ENCODE measurements at regions not wholly inside any gene's neighbourhood (a gene's known extent, or its start where the extent isn't known, plus 50 kb on each side); places are given as distances from the start of the nearest gene placed in this dataset.

DNA sequence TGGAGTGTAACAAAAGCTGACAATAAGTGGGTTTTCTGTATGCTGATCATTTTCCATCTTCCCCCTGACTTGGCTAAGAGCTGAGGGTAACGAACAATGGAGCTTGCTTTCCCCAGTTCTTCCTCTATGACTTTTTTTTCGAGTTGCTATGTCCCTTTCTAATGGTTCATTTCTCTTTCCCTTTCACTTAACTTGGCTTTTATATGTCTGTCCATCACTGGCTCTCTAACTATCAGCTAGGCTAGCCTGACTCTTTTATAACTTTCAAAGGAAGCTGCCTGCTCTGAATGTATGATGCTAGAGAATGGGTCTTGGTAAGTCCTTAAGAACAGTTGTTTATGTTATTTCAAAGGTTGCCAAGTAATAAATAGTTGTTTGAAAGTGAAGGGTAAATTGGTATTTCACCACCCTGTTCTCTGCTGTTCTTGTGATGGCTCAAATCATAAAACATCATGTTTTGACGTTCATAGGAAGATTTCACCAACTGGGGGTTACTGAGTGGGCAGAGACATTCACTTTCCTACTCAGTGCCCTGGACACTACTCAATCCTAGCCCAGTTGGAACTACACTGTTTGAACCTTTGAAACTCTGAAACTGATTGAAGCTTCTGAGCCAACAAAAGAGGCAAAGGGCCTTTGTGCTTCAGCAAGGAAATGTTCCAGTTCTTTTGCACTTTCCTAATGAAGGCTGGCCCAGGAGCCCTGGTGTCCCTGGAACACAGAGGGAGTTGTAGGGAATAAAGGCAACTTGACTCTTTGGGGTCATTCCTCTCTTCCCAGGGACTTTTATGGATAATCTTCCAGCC is 85.4 kb upstream of the PHYHIPL start:
- no peak for DNase-seq

GRCh38 chr10:59093461-59093860 is 83.0 kb upstream of the PHYHIPL start:
- DNase-seq, result no peak

DNA sequence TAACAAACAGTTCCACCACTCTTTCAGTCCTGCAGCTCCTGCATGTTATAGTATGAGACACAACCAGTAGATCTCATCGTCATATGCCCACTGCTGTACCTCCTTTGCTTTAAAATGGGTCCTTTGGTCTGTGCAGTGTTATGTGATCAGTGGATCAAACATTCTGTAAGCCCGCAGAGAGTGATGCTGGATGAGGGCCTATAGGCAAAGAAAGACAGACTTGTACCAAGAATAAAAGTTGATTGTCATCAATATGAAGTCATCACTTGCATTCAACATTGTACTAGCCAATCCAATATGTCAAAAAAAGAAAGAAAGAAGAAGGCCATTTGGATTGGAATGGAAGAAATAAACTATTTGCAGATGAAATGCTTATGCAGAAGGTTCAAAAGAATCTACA is 79.8 kb upstream of the PHYHIPL start:
- DNase-seq, result no peak

DNA sequence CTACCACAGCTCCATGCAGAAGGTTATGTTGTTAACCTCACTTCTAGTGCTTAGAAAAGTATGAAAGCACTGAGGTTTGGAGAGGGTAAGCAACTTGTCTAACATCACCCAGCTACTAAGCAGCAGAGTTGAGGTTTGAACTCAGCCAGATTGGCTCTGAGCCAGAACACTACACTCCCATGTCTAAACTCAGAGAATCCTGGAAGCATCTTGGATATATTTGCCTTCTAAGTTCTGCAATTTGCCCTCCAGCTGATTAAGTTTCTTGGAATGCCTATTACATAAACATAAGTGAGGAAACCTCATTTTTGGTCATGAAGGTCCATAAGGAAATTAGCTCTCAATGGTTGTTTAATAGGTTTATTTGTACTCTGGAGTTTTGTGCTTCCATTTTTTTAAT is 78.1 kb upstream of the PHYHIPL start:
- no peak for DNase-seq

DNA sequence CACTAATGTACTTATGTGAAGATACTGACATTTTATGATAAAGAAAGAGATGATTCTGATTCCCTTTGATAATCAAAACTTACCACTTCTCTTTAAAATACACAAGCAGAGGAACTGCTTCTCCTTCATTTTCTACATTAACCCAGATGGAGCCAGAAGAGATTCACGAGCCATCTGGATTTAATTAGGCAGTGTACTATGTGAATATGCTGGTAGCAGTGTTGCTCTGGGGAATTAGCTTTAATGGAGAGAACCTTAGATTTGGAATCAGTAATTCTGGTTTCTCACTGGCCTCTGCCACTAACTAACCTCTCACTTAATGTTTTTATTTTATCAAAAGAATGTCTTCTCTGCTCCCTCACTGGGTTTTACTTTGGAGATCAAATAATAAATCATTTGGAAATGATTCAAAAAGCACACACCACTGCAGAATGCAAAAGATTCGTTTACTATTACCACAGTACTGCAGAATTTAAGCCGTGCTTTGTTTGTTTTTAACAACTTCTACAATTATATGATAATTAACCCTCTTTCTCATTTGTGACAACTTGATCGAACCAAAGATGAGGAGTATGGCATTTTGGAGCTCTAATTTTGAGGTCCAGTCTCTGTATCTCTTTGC is 77.5 kb upstream of the PHYHIPL start:
- DNase-seq, result no peak

DNA sequence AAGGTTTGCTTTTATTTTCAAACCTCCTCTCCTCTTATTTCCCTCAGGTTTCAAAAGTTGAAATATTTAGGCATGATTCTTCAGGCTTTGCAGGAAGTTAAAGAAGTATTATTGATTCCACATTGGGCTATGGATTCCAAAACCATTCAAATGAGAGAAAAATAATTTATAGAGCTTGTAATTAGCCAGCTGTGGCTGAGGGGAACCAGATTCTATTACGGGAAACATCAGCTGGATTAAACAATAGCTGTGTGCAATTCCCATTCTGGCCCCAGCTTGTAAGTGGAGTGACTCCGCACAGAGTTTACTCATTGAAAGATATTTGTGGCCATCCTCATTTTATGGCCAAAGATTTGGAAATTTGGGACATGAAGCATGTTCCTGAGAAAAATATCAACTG is 77.0 kb upstream of the PHYHIPL start:
- DNase-seq, result no peak

GRCh38 chr10:59102394-59102793 is 74.0 kb upstream of the PHYHIPL start:
- DNase-seq, result no peak

GRCh38 chr10:59104186-59104585 is 72.3 kb upstream of the PHYHIPL start:
- no peak for DNase-seq

- no peak for DNase-seq
Observed at GRCh38 chr10:59106441-59106840, 70.0 kb upstream of the PHYHIPL start.

GRCh38 chr10:59107147-59107546 is 69.3 kb upstream of the PHYHIPL start:
- no peak for DNase-seq

- DNase-seq, result no peak
Observed at GRCh38 chr10:59108296-59108870, 68.1 kb upstream of the PHYHIPL start.

GRCh38 chr10:59108886-59109288 is 67.6 kb upstream of the PHYHIPL start:
- DNase-seq, result no peak

GRCh38 chr10:59109826-59110225 is 66.6 kb upstream of the PHYHIPL start:
- no peak for DNase-seq

DNA sequence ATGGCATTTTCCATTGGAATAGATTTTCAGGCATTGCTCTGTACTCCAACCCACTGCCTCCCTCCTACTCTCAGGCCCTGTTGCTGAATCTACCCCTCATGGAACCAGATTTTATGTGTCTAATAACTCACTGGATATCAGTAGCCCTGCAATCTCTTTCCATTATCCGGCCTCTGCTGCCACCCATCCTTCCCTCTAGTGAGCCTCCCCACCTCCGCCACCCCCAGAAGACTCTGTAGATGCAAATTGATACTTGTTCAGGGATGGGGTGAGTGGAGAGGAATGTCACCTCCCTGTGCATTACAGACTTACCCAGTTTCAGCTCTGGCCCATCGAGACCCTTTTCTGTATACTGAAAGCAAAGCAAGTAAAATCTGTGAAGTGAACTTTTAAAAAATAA is 52.3 kb upstream of the PHYHIPL start:
- DNase-seq, result no peak

DNA sequence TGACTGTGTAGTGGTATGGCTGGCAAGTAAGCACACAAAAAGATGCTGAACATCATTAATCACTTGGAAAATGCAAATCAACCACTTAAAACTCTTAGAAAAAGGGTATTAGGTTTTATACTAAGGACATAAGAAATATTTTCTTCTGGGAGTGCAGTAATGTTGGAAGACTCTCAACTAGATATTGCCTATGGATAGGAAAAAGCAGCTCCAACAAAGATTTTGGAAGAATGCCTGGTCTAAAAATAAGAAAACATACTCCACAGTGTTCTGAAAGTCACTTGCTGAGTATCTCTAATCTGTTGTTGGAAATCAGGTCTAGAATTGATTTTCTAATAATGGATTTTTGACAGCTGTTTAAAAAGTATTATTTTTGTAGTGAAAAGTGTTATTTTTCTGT is 50.8 kb upstream of the PHYHIPL start:
- DNase-seq, result no peak

DNA sequence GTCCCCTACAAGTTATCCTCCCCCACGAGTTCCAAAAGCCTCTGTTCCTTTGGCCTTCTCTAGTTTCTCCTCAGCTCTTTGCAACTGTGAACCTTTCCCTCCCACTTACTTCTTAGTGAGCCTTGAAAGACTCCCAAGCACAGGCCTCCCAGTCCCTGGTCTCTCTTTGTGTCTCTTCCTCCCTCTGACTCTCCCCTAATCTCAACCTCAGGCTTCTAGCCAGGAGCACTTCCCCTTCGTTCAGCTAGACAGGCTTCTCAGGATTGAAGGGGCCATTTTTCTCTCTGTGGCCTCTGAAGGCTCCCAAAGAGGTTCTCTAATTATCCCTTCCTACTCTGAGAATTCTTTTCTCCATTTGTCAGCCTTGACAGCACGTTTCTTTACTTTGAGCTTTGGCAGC is 50.2 kb upstream of the PHYHIPL start:
- DNase-seq, result no peak

All from DMS153 (cell line).